ENCODE measurements at regions not wholly inside any gene's neighbourhood (a gene's known extent, or its start where the extent isn't known, plus 50 kb on each side); places are given as distances from the start of the nearest gene placed in this dataset.
A peak's percentile ranks its signal among the peaks of the same experiment; 100 is the strongest.
"Not testable (repeated sequence)": the region's sequence is repeated elsewhere in the genome, so short reads cannot be mapped to it uniquely, and the experiment has no call there.

DNA sequence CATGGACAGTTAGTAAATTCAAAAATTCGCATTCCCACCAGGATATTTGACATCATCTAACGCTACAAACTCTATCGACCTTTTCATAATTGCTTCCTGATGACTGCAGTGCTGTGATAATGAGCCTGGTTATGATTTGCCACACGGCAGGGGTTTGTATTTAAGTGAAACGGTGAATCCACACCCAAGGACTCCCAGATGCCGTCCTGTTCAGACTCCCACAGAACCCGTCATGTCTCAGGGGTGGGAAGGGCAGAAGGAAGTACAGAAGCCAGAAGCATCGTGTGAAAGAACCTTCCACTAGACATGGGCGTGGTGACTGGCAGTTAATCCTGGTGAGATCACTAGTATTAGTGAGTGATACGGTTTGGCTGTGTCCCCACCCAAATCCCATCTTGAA is 91.2 kb upstream of the TMEM18 start:
- no peak for DNase-seq
- intact Hi-C loops (cut with DNase I): no loop called here

DNA sequence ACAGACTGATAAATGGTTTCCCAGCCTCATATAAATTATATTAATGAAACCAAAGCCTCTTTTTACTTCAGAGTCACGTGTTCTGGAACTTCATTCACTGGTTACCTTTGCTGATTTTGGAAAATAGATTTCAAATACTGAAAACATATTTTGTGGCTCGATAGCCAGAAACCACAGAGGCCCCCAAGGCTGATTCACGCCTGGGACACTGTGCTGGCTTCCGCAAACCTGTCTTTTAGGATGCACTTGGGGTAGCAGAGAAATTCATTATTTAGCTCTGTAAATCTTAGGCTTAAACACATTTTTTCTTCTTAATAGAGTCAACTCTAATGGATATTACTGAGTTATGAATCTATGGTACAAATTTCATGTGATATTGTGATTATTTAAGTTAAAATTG is 90.7 kb upstream of the TMEM18 start:
- intact Hi-C loops (cut with DNase I): no loop called here
- DNase-seq: no peak

DNA sequence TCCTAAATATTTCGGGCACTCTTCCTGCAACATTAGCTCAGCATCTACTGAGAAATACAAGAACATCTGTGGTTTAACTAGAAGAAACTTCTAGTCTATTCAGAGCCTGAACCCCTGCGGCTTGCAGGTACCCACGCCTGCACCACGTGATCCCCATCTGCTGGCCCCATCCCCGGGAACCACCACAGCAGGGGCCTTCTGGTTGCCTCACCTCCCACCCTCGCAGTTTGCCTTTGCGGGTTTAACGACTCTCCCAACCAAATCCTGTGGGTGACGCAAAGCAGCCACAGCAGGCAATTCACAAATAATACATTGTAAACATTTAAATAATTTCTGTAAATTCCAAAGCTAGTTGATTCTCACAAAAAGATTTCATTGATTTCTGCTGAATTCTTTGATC is 90.2 kb upstream of the TMEM18 start:
- peak in 1 of 10 donors; percentile 48 for DNase-seq
- intact Hi-C loops (cut with DNase I): no loop called here

DNA sequence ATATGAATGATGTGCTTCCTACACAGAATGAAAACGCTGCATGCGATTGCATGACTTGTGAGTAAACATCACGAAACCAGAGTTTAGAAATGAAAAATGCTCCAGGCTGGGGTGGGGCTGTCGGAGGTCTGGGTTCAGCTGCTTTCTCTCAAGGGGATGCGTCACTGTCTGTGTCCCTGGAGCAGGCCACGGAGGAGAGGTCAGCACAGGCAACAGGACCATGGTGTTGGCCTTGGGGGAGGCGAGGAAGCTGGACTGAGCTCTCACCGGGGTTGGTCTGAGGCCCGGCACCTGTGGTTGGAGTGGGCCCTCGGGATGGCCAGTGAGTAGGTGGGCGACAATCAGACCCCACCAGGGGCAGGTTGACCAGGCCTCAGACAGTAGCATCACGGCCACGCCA is 89.0 kb upstream of the TMEM18 start:
- peak in 1 of 10 donors; percentile 63 for DNase-seq
- intact Hi-C loops (cut with DNase I): no loop called here

DNA sequence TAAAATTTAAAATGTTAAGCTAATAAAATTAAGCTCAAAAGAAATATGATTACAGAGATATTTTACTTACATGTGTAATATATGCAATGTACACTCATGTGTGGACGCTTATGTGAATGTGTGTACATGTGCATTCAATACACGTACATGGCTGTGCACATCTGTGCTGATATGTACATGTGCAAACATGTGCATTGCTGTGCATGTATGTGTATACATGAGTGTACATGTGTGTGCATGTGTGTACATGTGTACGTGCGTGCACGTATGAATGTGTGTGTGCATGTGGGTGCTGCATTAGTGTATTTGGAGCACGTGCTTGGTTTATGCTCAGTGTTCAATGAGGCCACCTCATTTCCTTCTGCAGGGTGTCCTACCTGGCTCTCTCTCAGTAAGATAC is 88.2 kb upstream of the TMEM18 start:
- intact Hi-C loops (cut with DNase I): no loop called here
- DNase-seq: no peak

DNA sequence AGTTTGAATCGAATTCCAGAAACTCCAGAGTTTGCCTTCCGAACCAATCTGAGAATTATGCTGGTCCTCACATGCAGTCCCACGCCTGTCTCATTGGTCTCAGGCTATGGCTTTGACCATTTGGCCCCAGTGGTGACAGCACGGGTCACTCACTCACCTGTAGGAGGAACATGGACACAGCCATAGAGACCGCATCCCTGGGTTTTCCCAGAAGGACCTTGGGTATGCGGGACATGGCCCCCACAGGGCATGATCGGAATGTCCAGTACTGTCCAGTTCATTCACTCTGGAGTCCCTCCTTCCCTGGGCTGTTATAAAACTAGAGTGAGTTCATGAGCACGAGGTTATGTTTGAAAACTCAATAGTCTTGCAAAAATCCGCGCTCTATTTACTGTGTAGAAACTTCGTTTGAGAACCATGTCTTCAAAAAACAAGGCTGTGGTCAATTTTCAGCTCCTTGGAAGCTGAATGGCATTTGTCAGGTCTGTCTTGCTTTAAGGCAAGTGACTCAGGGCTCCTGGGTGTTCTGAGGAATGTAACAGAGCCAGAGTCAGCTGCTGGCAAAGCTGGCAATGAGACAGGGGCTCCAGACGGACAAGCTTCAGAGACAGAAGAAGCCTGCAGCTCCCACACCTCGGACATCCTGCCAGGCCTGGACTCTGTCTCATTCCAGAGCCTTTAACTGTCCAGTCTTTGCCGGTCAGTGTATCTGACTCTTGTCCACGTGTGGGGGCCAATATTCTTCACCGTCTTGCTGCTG is 86.7 kb upstream of the TMEM18 start:
- peak in 3 of 10 donors; percentile 21 to 90 (median 32) for DNase-seq
- intact Hi-C loops (cut with DNase I): no loop called here

DNA sequence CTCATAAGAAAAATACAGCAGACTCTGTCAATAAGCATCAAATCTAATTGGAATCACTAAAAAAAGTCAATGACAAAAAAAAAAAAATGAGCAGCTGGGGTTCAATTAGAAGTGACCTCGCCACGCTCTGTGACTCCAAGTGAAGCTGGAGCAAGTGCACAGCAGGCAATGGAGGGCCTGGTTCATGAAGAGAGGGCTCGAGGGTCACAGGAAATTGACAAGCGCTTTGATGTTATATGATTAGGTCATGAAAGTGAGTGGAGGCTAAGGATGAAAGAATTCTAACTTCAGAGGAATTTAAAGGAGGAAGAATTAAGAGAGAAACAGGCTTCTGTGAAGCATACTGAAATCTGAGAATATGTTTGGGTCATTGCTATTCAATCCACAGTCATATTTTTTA is 85.4 kb upstream of the TMEM18 start:
- intact Hi-C loops (cut with DNase I): no loop called here
- no peak for DNase-seq

DNA sequence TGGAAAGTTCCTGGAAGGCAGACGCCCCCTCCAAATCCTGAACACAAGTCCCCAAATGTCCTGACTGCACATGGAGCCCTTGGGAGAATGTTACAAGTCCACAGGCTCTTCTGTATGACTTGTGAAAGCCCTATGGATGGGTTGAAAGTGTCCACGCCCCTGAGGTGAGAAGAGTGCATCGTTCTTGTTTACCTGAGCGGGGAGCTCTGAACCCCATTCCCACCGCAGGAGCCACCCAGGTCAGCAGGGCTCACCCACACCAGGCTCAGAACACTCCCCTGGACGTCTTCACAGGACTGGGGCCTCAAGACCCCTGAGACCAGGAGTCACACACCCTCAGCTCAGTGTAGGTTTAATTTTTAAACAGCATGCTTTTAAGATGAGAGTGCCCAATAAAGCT is 84.2 kb upstream of the TMEM18 start:
- intact Hi-C loops (cut with DNase I): no loop called here
- DNase-seq: peak in 1 of 10 donors; percentile 65

DNA sequence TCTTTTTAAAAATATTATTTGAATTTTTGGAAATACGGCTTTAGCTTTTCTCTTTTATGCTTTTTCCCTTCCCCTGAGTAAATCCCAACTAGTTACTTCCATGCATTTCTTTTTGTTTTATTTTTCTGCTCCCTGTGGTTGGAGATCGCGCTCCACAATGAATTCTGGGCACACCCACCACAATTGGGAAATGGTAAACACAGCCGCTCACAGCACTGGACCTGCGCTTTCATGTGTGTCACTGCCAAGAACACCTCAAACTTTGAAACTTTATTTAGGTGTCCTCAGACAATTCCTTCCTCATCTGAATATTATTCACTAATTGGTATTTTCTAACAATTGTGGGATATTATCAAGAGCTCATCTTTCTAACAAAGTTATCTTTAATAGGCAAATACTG is 82.8 kb upstream of the TMEM18 start:
- DNase-seq: no peak
- intact Hi-C loops (cut with DNase I): no loop called here

DNA sequence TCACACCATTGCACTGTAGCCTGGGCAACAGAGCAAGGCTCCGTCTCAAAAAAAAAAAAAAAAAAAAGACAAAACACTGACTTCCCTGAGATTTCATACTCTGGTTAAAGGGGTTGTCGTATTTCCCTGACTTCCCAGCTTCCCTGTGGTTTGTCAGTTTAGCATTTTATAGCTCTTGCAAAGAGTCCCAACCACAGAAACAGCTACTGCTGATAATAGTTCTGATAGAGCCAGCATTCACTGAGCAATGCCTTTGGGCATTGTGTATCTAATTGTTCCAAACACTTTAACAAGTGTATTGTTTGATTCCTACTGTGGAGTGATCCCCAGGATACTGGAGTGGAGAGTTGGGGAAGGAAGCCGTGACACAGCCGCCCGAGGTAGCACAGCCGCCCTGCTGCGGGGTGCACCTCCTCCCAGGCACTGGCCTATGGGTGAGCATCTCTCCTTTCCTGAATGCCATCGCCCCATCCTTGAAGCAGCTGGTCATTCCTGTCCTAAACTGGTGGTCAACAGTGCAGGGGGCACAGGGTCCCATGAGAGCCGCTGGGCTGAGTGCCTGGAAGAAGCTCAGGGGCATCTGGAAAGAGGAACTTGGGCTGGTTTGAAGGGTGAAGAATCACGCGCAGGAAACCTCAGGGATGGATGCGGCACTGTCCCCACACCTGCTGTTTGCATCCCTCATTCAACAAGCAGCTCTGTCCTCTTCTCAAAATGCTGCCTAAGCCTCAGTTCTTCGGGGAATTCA is 81.0 kb upstream of the TMEM18 start:
- DNase-seq: no peak
- intact Hi-C loops (cut with DNase I): no loop called here

DNA sequence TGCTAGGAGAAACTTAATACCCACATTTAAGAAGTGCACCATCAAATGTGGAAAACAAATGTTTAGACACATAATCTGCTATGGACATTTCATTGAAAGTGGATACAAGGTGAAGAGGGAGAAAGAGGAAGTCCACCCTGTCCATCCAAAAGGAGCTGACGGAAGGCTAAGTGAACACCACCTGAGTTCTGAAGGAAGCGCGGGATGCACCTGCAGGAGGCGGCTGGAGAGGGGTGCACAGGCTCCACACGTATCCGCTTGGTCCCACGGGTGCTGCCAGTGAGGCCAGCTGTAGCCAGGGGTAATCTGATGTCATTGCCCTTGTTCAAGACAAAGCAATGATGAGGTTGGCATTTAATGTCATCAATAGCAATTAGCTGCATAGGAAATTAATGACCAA is 75.9 kb upstream of the TMEM18 start:
- DNase-seq: no peak
- intact Hi-C loops (cut with DNase I): no loop called here

DNA sequence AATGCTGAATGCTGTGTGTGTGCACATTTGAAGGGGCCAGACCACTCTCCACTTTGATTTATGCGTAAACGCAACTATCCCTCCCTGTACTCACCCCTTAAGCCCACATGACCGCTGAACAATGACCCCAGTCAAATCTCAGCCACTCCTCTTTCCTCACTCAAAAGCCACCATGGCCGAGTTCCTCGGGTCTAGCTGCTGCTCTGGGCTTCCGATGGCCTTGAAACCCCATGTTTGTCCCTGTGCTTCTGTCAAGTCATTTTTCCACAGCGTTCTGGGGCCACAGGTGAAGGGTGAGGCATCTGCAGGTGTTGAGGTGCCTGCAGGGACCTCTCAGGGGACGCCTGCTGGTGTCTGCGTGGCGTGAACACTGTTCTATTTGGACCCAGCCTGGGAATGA is 74.3 kb upstream of the TMEM18 start:
- peak in 1 of 10 donors; percentile 38 for DNase-seq
- intact Hi-C loops (cut with DNase I): no loop called here

DNA sequence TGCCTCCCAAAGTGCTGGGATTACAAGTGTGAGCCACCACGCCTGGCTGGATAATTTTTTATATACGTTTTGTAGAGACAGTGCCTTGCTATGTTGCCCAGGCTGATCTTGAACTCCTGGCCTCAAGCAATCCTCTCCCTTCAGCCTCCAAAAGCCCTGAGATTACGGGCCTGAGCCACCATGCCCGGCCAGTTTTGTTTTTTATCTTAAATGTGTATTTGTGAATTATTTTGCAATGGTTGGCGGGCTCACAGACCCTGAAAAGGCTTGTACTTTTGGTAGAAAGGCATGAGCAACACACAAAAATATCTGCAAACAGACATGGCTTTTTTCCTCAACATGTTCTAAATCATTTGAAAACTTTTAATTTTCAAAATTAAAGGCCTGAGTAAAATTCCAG is 73.4 kb upstream of the TMEM18 start:
- intact Hi-C loops (cut with DNase I): no loop called here
- no peak for DNase-seq

DNA sequence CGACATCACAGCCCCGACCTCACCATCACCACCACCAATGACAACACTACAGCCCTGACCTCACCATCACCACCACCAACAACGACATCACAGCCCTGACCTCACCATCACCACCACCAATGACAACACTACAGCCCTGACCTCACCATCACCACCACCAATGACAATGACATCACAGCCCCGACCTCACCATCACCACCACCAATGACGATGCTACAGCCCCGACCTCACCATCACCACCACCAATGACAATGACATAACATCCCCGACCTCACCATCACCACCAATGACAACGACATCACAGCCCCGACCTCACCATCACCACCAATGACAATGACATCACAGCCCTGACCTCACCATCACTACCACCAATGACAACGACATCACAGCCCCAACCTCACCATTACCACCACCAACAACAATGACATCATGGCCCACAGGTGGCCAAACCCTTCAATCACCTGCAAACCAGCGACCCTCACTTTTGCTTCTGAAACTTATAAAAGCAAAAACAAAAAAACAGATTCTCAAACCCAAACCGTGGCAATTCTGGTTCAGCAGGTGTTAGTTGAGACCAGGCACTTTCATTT is 70.7 kb upstream of the TMEM18 start:
- no peak for DNase-seq
- intact Hi-C loops (cut with DNase I): no loop called here

DNA sequence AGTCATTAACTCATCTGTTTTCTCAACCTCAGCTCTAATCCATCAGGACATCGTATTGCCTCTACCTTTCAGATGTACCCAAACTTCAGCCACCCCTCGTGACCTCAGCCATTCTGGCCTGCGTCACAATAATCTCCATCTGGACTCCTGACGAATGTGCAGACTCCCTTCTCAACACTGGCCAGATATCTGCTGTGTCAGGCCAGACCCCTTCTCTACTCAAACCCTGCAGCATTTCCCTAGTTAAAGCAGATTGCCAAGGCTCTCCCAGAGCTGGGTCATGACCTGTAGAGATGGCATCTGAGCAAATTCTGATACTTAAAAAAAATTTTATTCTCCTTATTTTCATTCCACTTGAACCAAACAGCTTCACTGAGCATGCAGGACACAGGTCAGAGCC is 69.5 kb upstream of the TMEM18 start:
- no peak for DNase-seq
- intact Hi-C loops (cut with DNase I): no loop called here

DNA sequence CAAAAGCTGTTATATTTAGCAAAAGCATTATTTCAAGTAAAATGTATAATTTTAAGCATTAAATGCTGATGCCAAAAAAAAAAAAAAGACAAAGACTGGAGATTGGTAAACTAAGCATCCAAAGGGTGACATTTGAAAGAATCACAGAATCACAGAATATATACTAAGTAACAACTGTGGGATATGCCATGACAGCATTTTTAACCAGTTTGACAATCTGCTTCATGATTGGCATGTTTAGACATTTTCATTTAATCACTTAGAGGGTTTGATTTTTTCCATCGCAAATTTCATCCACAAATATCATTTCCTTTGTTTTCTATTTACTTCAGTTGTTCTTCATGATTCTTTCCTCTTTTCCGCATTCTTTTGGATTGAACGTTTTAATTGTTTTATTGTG is 66.9 kb upstream of the TMEM18 start:
- intact Hi-C loops (cut with DNase I): no loop called here

DNA sequence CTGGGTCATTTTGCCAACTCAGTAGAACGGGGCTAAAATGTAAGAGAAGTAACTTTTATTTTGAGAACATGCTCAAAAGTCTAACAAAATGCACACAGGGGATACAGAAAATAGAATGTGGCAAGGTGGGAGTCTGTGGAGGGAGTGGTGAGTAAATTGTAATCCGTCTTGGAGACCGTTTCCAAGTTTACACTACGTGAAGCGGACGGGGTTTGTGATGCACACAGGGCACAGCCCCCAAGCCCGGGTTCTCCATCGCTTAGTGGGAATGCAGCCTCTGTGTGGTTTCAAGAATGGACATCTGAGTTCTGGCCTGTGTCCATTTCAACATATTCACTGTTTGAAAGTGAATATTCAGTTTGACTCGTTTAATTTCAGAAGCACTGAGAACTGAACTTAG is 65.0 kb upstream of the TMEM18 start:
- no peak for DNase-seq
- intact Hi-C loops (cut with DNase I): no loop called here

More for the DNA sequence above, 66.9 kb upstream of the TMEM18 start:
- DNase-seq: no peak

DNA sequence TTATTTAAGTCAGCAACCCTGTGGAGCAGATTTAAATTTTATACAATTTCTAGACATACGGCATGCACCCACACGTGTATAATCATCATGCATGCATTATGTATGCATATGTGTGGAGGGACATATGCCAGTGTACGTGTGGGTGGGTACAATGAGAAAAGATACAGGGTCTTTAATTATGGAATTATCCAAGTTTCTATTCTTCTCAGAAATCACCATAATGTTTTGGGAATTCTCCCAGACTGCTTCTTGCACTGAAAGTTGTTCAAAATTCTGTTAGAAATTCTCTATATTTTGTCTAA is 63.9 kb upstream of the TMEM18 start:
- intact Hi-C loops (cut with DNase I): no loop called here
- no peak for DNase-seq

DNA sequence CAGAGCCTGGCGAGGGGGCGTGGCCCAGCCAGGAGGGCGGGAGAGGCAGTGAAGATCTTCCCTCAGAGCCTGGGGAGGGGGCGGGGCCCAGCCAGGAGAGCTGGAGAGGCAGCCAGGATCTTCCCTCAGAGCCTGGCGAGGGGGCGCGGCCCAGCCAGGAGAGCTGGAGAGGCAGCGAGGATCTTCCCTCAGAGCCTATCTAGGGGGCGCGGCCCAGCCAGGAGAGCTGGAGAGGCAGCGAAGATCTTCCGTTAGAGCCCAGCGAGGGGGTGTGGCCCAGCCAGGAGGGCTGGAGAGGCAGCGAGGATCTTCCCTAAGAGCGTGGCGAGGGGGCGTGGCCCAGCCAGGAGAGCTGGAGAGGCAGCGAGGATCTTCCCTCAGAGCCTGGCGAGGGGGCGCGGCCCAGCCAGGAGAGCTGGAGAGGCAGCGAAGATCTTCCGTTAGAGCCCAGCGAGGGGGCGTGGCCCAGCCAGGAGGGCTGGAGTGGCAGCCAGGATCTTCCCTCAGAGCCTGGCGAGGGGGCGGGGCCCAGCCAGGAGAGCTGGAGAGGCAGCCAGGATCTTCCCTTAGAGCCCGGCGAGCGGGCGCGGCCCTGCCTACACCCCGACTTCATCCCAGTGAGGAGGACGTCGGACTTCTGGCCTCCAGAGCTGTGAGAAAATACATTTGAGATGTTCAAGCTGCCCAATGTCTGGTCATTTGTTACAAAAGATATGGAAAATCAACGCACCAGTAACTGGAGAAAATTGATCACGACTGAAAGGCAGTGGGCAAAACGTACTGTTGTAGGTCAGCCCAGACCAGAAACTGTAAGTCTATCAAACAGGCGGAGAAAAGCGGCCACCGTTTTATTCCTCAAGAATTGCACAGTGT is 63.4 kb upstream of the TMEM18 start:
- intact Hi-C loops (cut with DNase I): not testable (repeated sequence)
- peak in 8 of 10 donors; percentile 12 to 94 (median 66) for DNase-seq

DNA sequence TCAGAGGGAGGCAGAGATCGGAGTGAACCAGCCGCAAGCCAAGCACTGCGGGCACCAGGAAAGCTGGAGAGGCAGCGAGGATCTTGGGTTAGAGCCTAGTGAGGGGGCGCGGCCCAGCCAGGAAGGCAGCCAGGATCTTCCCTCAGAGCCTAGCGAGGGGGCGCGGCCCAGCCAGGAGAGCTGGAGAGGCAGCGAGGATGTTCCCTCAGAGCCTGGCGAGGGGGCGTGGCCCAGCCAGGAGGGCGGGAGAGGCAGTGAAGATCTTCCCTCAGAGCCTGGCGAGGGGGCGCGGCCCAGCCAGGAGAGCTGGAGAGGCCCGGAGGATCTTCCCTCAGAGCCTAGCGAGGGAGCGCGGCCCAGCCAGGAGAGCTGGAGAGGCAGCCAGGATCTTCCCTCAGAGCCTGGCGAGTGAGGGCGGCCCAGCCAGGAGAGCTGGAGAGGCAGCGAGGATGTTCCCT is 62.7 kb upstream of the TMEM18 start:
- peak in 8 of 10 donors; percentile 18 to 93 (median 54) for DNase-seq
- intact Hi-C loops (cut with DNase I): not testable (repeated sequence)

DNA sequence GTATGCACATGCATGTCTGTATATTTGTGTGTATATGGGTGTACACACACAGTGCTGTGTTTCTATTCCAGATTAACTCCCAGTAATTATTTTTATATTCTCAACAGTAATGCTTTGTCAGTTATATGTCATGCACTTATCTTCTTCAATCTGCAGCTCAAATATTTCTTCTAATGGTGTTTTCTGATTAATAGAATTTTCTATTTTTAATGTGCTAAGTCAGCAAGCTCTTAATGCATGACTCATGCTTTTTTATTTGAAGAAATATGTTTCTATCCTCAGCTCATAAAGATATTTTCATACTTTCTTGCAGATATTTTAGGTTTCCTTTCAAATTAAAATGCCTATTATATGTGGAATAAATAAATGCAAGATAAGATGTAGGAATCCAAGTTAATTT is 59.7 kb upstream of the TMEM18 start:
- intact Hi-C loops (cut with DNase I): no loop called here
- DNase-seq: no peak
